ENCODE measurements at regions not wholly inside any gene's neighbourhood (a gene's known extent, or its start where the extent isn't known, plus 50 kb on each side); places are given as distances from the start of the nearest gene placed in this dataset.

- no peak; the same call in 1 of the 2 replicates for TF ChIP-seq CTCF (conservative IDR thresholded peaks at IDR 0.05; ENCODE audit: low read depth)
- H3K27ac ChIP-seq = peak overlapping the region; percentile 100
- CTCF ChIA-PET = interaction anchor here (0.5 to 1.5 kb wide), 4 partner anchors 13 to 143 kb away, joined by 3 to 10 read pairs (median 6); no protein-coding TSS in a partner anchor
- DNase-seq (ENCODE audit: low spot score) = no peak
- POLR2A ChIA-PET (ENCODE audit: low non-redundant PET) = interaction anchor here (1.1 to 1.9 kb wide), 2 partner anchors 21 to 99 kb away, joined by 5 to 12 read pairs; no protein-coding TSS in a partner anchor
Measured at GRCh38 chr9:129481810-129482511, 138.9 kb downstream of the C9orf50 start.

- ChIA-PET POLR2A (ENCODE audit: low non-redundant PET) (interaction anchor here (1.1 kb wide), 1 partner anchor 98 kb away, joined by 5 read pairs; no protein-coding TSS in a partner anchor), CTCF (interaction anchor here (0.5 kb wide), 2 partner anchors 115 to 143 kb away, joined by 3 to 9 read pairs; no protein-coding TSS in a partner anchor)
- H3K27ac ChIP-seq = peak overlapping the region; percentile 100
- no peak for DNase-seq (ENCODE audit: low spot score)
- TF ChIP-seq CTCF (conservative IDR thresholded peaks at IDR 0.05; ENCODE audit: low read depth) = no peak
Measured at GRCh38 chr9:129481424-129481809, 139.5 kb downstream of the C9orf50 start.

- ChIA-PET POLR2A (ENCODE audit: low non-redundant PET) (no interaction called here), CTCF (interaction anchor here (1.4 kb wide), 1 partner anchor 16 kb away, joined by 4 read pairs; no protein-coding TSS in a partner anchor)
- DNase-seq (ENCODE audit: low spot score) = no peak
- H3K27ac ChIP-seq = peak overlapping the region; percentile 100
- no peak for TF ChIP-seq CTCF (conservative IDR thresholded peaks at IDR 0.05; ENCODE audit: low read depth)
Measured at GRCh38 chr9:129480745-129481144, 140.2 kb downstream of the C9orf50 start.

- POLR2A ChIA-PET (ENCODE audit: low non-redundant PET) = no interaction called here
- peak overlapping the region; percentile 100 for H3K27ac ChIP-seq
- no peak for TF ChIP-seq CTCF (conservative IDR thresholded peaks at IDR 0.05; ENCODE audit: low read depth)
- CTCF ChIA-PET = interaction anchor here (1.4 kb wide), 1 partner anchor 15 kb away, joined by 4 read pairs; no protein-coding TSS in a partner anchor
- DNase-seq (ENCODE audit: low spot score) = no peak
Measured at GRCh38 chr9:129480227-129480626, 140.7 kb downstream of the C9orf50 start.

- ChIA-PET CTCF (interaction anchor here (1.4 kb wide), 1 partner anchor 15 kb away, joined by 4 read pairs; no protein-coding TSS in a partner anchor), POLR2A (ENCODE audit: low non-redundant PET) (no interaction called here)
- TF ChIP-seq CTCF (conservative IDR thresholded peaks at IDR 0.05; ENCODE audit: low read depth) = no peak
- no peak for DNase-seq (ENCODE audit: low spot score)
- peak overlapping the region; percentile 100 for H3K27ac ChIP-seq
Measured at GRCh38 chr9:129479631-129480011, 141.3 kb downstream of the C9orf50 start.

GRCh38 chr9:129478961-129479630 lies 141.8 kb downstream of the C9orf50 start:
- TF ChIP-seq CTCF (conservative IDR thresholded peaks at IDR 0.05; ENCODE audit: low read depth) = no peak
- POLR2A ChIA-PET (ENCODE audit: low non-redundant PET) = no interaction called here
- DNase-seq (ENCODE audit: low spot score) = no peak
- H3K27ac ChIP-seq = peak overlapping the region; percentile 100
- CTCF ChIA-PET = no interaction called here
